SK-N-SH (cell line): ENCODE measurements at regions not wholly inside any gene's neighbourhood (a gene's known extent, or its start where the extent isn't known, plus 50 kb on each side); places are given as distances from the start of the nearest gene placed in this dataset.

Experiments used
- CTCF ChIA-PET: fragments of 300-600, 350-600 bp; formaldehyde crosslinking; extraction: SDS; loops from one replicate; lab custom pipeline; 2021; lab: Yijun Ruan, JAX
- POLR2A ChIA-PET: fragments of 350-600 bp; sonication (Branson Sonifier 250); formaldehyde crosslinking; extraction: SDS; loops from one replicate; lab custom pipeline; 2020; ENCODE audit warnings: antibody characterized with exemption, inconsistent platforms; lab: Yijun Ruan, JAX
- DNase-seq: peaks from one replicate; pipeline ENCODE4 v3.0.0; 2012
- H2AFZ ChIP-seq: fragments of 200-600 bp; sonication (generic); 2 replicates; pipeline ENCODE4 v1.8.1; 2016; ENCODE audit warnings: antibody characterized with exemption, mild to moderate bottlenecking, low read depth
- H3F3A ChIP-seq: fragments of 200-600 bp; sonication (generic); replicated peaks from 2 replicates; pipeline ENCODE3; 2016; ENCODE audit warnings: antibody characterized with exemption, mild to moderate bottlenecking; ENCODE audit not compliant: insufficient read depth
- H3K27ac ChIP-seq, 2 experiments: fragments of 200-500 bp in 1 of 2; fragments of 200-600 bp in 1 of 2; sonication (Bioruptor generic) in 1 of 2; sonication (generic), shearing (Covaris generic) in 1 of 2; 2 replicates each; pipeline versions ENCODE4 v1.5.1 to v1.6.1; 2014 to 2016; ENCODE audit warnings: low read depth in 2 of 2, inconsistent platforms in 1 of 2, low read length in 1 of 2, mild to moderate bottlenecking in 1 of 2, mixed read lengths in 1 of 2
- H3K27me3 ChIP-seq: fragments of 200-600 bp; sonication (generic), shearing (Covaris generic); 2 replicates; pipeline ENCODE4 v1.6.1; 2016; ENCODE audit warnings: mixed run types; ENCODE audit not compliant: insufficient read depth
- H3K36me3 ChIP-seq, 2 experiments: fragments of 200-500 bp in 1 of 2; fragments of 200-600 bp in 1 of 2; sonication (Bioruptor generic) in 1 of 2; sonication (generic) in 1 of 2; replicated peaks in 1 of 2; 2 replicates each; pipeline versions ENCODE3 to v1.5.1; 2014 to 2016; ENCODE audit warnings: low read length in 1 of 2, mild to moderate bottlenecking in 1 of 2; ENCODE audit not compliant: insufficient read depth in 2 of 2, control insufficient read depth in 1 of 2
- H3K4me1 ChIP-seq, 2 experiments: fragments of 200-500 bp in 1 of 2; fragments of 200-600 bp in 1 of 2; sonication (Bioruptor generic) in 1 of 2; sonication (generic), shearing (Covaris generic) in 1 of 2; 2 replicates each; pipeline versions ENCODE4 v1.5.1 to v1.6.1; 2014 to 2016; ENCODE audit warnings: low read depth in 1 of 2, low read length in 1 of 2, mixed run types in 1 of 2; ENCODE audit not compliant: insufficient read depth in 2 of 2, control insufficient read depth in 1 of 2
- H3K4me2 ChIP-seq: fragments of 200-600 bp; sonication (generic), shearing (Covaris generic); 2 replicates; pipeline ENCODE4 v1.6.1; 2017; ENCODE audit warnings: mixed run types
- H3K4me3 ChIP-seq, 2 experiments: fragments of 200-500 bp in 1 of 2; fragments of 200-600 bp in 1 of 2; sonication (Bioruptor generic) in 1 of 2; sonication (generic), shearing (Covaris generic) in 1 of 2; 2 replicates each; pipeline versions ENCODE4 v1.5.1 to v1.8.1; 2014 to 2016; ENCODE audit warnings: low read depth in 2 of 2, inconsistent platforms in 1 of 2, low read length in 1 of 2, mild to moderate bottlenecking in 1 of 2, mixed read lengths in 1 of 2, moderate library complexity in 1 of 2
- H3K79me2 ChIP-seq: fragments of 200-600 bp; sonication (generic); 2 replicates; pipeline ENCODE4 v1.8.1; 2017; ENCODE audit warnings: mild to moderate bottlenecking; ENCODE audit not compliant: insufficient read depth
- H3K9ac ChIP-seq: fragments of 200-600 bp; sonication (generic); 2 replicates; pipeline ENCODE4 v1.6.1; 2017; ENCODE audit warnings: mixed run types
- H3K9me2 ChIP-seq: fragments of 200-600 bp; sonication (generic); 2 replicates; pipeline ENCODE4 v1.6.1; 2017; ENCODE audit warnings: mixed run types
- H3K9me3 ChIP-seq: fragments of 200-600 bp; sonication (generic); 2 replicates; pipeline ENCODE4 v1.6.1; 2017; ENCODE audit warnings: mixed run types, mild to moderate bottlenecking, moderate library complexity
- H4K20me1 ChIP-seq: fragments of 200-600 bp; sonication (generic); 2 replicates; pipeline ENCODE4 v1.6.1; 2017; ENCODE audit warnings: mild to moderate bottlenecking, mixed run types; ENCODE audit not compliant: insufficient read depth
- EP300 ChIP-seq, 2 experiments: IDR thresholded peaks; 2 replicates each; pipeline versions ENCODE4 v1.4.0 to v1.6.1; 2012; ENCODE audit warnings: borderline replicate concordance in 1 of 2, low read depth in 1 of 2, low read length in 1 of 2
- GATA2 ChIP-seq: sonication (generic); formaldehyde crosslinking; IDR thresholded peaks from 2 replicates; pipeline ENCODE4 v1.5.0; 2020; ENCODE audit warnings: mild to moderate bottlenecking, missing genetic modification reagents
- MEF2A ChIP-seq: IDR thresholded peaks from 2 replicates; pipeline ENCODE4 v1.4.0; 2012; ENCODE audit warnings: low read depth, borderline replicate concordance
- NFIC ChIP-seq: IDR thresholded peaks from 2 replicates; pipeline ENCODE4 v1.4.0; 2012; ENCODE audit warnings: borderline replicate concordance
- RAD21 ChIP-seq: IDR thresholded peaks from 2 replicates; pipeline ENCODE4 v1.6.1; 2012; ENCODE audit warnings: mild to moderate bottlenecking, low read length
- SMC3 ChIP-seq: IDR thresholded peaks from 2 replicates; pipeline ENCODE4 v1.6.1; 2012; ENCODE audit warnings: low read depth, low read length, improper control_type of control experiment
- TAF1 ChIP-seq: IDR thresholded peaks from 2 replicates; pipeline ENCODE4 v1.6.1; 2012; ENCODE audit warnings: low read depth, mild to moderate bottlenecking, low read length, moderate library complexity, borderline replicate concordance
- WGBS: methylation state at CpG from one replicate; pipeline ENCODE4 v1.1.6; 2017; ENCODE audit warnings: low lambda C conversion rate; 5-methylcytosine and 5-hydroxymethylcytosine counted together
- TF ChIP-seq, protein P1 (sequence below): fragments of 200-600 bp; sonication (generic); IDR thresholded peaks from 2 replicates; pipeline ENCODE4 v1.6.1; 2017; ENCODE audit warnings: antibody characterized with exemption, mild to moderate bottlenecking, moderate library complexity

DNA sequence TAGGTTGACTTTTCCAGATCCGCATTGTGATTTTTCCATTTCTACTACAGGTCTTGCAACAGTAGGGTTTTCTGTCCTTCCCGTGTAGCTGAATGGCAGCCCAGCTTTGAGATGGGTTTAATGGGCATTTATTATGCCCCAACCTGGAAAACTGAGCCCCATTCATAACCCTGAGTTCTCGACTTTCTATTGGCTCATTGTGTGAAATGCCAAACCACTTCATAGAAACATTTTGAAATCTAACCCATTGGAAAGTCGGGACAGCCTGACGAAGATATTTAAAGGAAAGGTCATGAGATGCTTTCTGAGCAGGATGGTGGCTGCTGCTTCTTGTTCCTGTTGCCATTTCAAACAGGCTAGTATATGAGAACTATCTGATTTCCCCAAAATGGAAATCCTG, 203.5 kb downstream of the ZFP36L2 start:
- WGBS = 73% methylated on average over 5 of the region's 5 CpGs
- ChIA-PET CTCF (interaction anchor here (1.5 to 7.5 kb wide), 6 partner anchors 18 to 206 kb away, joined by 7 to 106 read pairs (median 13); partner anchors contain the start of gene ZFP36L2), POLR2A (interaction anchor here (1.5 to 1.9 kb wide), 2 partner anchors 199 to 205 kb away, joined by 5 to 9 read pairs; no protein-coding TSS in a partner anchor)
- Histone ChIP-seq H3K9ac (no peak overlapping the region), H3K9me3 (no peaks in the 10 kb centered on the region), H3K79me2 (no peaks in the 10 kb centered on the region), H3K4me1 (peaks cover 0 to 8% of the 10 kb centered on the region in 2 experiments; a peak in 1 of 4 replicates), H3K4me3 (no peak overlapping the region), H2AFZ (no peak overlapping the region), H3K9me2 (no peaks in the 10 kb centered on the region), H3K27ac (no peak overlapping the region), H4K20me1 (no peaks in the 10 kb centered on the region), H3K36me3 (no peaks in the 10 kb centered on the region), H3K4me2 (no peak overlapping the region), H3K27me3 (no peaks in the 10 kb centered on the region), H3F3A (no peaks in the 10 kb centered on the region)
- TF ChIP-seq GATA2 (CRISPR knock-in tag) = no peak
- TF ChIP-seq, protein P1, sequence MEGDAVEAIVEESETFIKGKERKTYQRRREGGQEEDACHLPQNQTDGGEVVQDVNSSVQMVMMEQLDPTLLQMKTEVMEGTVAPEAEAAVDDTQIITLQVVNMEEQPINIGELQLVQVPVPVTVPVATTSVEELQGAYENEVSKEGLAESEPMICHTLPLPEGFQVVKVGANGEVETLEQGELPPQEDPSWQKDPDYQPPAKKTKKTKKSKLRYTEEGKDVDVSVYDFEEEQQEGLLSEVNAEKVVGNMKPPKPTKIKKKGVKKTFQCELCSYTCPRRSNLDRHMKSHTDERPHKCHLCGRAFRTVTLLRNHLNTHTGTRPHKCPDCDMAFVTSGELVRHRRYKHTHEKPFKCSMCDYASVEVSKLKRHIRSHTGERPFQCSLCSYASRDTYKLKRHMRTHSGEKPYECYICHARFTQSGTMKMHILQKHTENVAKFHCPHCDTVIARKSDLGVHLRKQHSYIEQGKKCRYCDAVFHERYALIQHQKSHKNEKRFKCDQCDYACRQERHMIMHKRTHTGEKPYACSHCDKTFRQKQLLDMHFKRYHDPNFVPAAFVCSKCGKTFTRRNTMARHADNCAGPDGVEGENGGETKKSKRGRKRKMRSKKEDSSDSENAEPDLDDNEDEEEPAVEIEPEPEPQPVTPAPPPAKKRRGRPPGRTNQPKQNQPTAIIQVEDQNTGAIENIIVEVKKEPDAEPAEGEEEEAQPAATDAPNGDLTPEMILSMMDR = no peak
- no peak for DNase-seq

DNA sequence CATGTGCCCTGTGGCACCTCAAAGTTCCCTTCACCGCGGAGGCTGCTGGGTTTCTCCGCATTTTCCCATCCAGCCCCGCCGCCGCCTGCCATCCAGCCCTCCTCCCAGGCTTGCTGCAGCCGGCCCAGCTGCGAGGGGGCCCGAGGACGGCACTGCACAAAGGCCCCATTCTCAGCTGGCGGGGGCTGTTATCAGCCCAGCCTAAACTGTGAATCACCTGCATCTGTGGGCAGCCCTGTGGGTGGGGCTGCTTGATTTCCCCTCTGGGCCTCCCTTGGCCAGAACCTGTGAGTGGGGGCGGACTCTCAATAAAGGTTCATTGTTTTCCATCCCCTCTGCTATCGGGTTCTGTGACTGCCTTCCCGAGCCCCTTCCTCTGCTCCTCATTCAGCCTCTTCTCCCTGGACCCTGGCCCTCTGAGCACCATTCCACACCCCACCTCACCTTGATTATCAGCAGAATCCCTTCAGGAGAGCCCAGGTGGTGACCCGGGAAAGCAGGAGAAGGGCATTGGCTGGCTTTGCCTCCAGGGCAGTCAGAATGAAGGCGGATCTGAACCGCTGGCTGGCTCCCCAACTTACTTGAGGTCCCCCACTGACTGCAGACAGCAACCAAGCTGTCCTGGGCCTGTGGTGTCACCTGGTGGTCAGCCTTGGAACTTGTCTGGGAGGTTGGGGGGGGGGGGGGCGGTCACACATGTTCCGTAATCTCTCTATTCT, 204.5 kb downstream of the ZFP36L2 start:
- Histone ChIP-seq H3K9me2 (no peaks in the 10 kb centered on the region), H3K27ac (no peak overlapping the region), H3K79me2 (no peaks in the 10 kb centered on the region), H3K9ac (no peak overlapping the region), H3K27me3 (no peaks in the 10 kb centered on the region), H3F3A (no peaks in the 10 kb centered on the region), H3K4me1 (peaks cover 0 to 8% of the 10 kb centered on the region in 2 experiments; a peak in 1 of 4 replicates), H3K4me2 (no peak overlapping the region), H2AFZ (no peak overlapping the region), H3K36me3 (no peaks in the 10 kb centered on the region), H3K9me3 (no peaks in the 10 kb centered on the region), H4K20me1 (no peaks in the 10 kb centered on the region), H3K4me3 (no peak overlapping the region)
- TF ChIP-seq, protein P1 = peak; percentile 47
- no peak for TF ChIP-seq TAF1
- TF ChIP-seq NFIC = no peak
- no peak for TF ChIP-seq MEF2A
- TF ChIP-seq SMC3 = no peak
- TF ChIP-seq EP300 (IDR thresholded peaks at IDR 0.05; ENCODE audit: borderline replicate concordance in 1 of 2, low read depth in 1 of 2, low read length in 1 of 2) = no peak
- peak; percentile 24 for TF ChIP-seq RAD21
- POLR2A ChIA-PET = no interaction called here
- 93% methylated on average over 19 of the region's 19 CpGs for WGBS
- DNase-seq = no peak
- CTCF ChIA-PET = interaction anchor here (7.5 kb wide), 1 partner anchor 206 kb away, joined by 106 read pairs; the partner anchor contains the start of gene ZFP36L2
